HepG2 (cell line): ENCODE measurements at regions not wholly inside any gene's neighbourhood (a gene's known extent, or its start where the extent isn't known, plus 50 kb on each side); places are given as distances from the start of the nearest gene placed in this dataset.

Experiments used
- CBX5 ChIP-seq: sonication (generic); formaldehyde crosslinking; IDR thresholded peaks from 2 replicates; pipeline ENCODE4 v1.4.0; 2020; ENCODE audit warnings: missing genetic modification reagents, borderline replicate concordance
- ETV6 ChIP-seq: sonication (generic); formaldehyde crosslinking; conservative IDR thresholded peaks from 2 replicates; pipeline ENCODE4 v1.4.0; 2020; ENCODE audit warnings: missing genetic modification reagents
- FOXA3 ChIP-seq: IDR thresholded peaks from 2 replicates; pipeline ENCODE4 v1.6.1; 2016; ENCODE audit warnings: missing genetic modification reagents, missing compliant biosample characterization
- FOXK1 ChIP-seq: sonication (generic); formaldehyde crosslinking; IDR thresholded peaks from 2 replicates; pipeline ENCODE4 v1.4.0; 2020; ENCODE audit warnings: low read depth, missing genetic modification reagents, borderline replicate concordance
- PCBP2 ChIP-seq: fragments of 200-400 bp; formaldehyde crosslinking; optimal IDR thresholded peaks from 2 replicates; pipeline ENCODE3; 2018; ENCODE audit warnings: low read length, low read depth; ENCODE audit not compliant: poor library complexity, severe bottlenecking
- PHF5A ChIP-seq: IDR thresholded peaks from one replicate; pipeline ENCODE4 v1.6.1; 2018; ENCODE audit warnings: low read depth, missing genetic modification reagents; ENCODE audit not compliant: unreplicated experiment
- POLR2AphosphoS2 ChIP-seq: IDR thresholded peaks from 2 replicates; pipeline ENCODE4 v1.6.1; 2011; ENCODE audit warnings: low read depth, low read length, improper control_type of control experiment
- POLR2AphosphoS5 ChIP-seq: IDR thresholded peaks from 2 replicates; pipeline ENCODE4 v1.6.1; 2012; ENCODE audit warnings: low read depth, low read length
- RAD51 ChIP-seq: fragments of 450-650 bp; IDR thresholded peaks from 2 replicates; pipeline ENCODE4 v1.6.1; 2016; ENCODE audit warnings: borderline replicate concordance
- RNF2 ChIP-seq: fragments of 450-650 bp; conservative IDR thresholded peaks from 2 replicates; pipeline ENCODE4 v1.6.1; 2016; ENCODE audit warnings: low read depth
- TARDBP ChIP-seq: sonication (generic); formaldehyde crosslinking; IDR thresholded peaks from 2 replicates; pipeline ENCODE4 v1.8.0; 2022; ENCODE audit warnings: mild to moderate bottlenecking, missing genetic modification reagents
- TF ChIP-seq, protein P1 (sequence below): sonication (generic); formaldehyde crosslinking; IDR thresholded peaks from 2 replicates; pipeline ENCODE4 v1.4.0; 2020; ENCODE audit warnings: missing genetic modification reagents
- TF ChIP-seq, protein P2 (sequence below): sonication (generic); formaldehyde crosslinking; IDR thresholded peaks from 2 replicates; pipeline ENCODE4 v1.5.0; 2020; ENCODE audit warnings: mild to moderate bottlenecking, missing genetic modification reagents, moderate library complexity

DNA sequence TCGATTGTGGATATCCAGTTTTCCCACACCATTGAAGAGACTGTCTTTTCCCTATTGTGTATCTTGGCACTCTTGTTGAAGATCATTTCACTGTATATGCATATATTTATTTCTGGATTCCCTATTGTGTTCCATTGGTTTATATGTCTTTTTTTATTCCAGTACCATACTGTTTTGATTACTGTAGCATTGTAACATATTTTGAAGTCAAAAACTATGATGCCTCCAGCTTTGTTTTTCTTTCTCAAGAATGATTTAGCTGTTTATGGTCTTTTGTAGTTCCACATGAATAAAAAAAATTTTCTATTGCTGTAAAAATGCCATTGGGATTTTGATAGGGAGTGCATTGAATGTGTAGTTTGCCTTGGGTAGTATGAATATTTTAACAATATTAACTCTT lies 128.1 kb upstream of the SLC38A2 start:
- TF ChIP-seq, protein P1, sequence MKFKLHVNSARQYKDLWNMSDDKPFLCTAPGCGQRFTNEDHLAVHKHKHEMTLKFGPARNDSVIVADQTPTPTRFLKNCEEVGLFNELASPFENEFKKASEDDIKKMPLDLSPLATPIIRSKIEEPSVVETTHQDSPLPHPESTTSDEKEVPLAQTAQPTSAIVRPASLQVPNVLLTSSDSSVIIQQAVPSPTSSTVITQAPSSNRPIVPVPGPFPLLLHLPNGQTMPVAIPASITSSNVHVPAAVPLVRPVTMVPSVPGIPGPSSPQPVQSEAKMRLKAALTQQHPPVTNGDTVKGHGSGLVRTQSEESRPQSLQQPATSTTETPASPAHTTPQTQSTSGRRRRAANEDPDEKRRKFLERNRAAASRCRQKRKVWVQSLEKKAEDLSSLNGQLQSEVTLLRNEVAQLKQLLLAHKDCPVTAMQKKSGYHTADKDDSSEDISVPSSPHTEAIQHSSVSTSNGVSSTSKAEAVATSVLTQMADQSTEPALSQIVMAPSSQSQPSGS (CRISPR knock-in tag) = no peak
- TF ChIP-seq, protein P2, sequence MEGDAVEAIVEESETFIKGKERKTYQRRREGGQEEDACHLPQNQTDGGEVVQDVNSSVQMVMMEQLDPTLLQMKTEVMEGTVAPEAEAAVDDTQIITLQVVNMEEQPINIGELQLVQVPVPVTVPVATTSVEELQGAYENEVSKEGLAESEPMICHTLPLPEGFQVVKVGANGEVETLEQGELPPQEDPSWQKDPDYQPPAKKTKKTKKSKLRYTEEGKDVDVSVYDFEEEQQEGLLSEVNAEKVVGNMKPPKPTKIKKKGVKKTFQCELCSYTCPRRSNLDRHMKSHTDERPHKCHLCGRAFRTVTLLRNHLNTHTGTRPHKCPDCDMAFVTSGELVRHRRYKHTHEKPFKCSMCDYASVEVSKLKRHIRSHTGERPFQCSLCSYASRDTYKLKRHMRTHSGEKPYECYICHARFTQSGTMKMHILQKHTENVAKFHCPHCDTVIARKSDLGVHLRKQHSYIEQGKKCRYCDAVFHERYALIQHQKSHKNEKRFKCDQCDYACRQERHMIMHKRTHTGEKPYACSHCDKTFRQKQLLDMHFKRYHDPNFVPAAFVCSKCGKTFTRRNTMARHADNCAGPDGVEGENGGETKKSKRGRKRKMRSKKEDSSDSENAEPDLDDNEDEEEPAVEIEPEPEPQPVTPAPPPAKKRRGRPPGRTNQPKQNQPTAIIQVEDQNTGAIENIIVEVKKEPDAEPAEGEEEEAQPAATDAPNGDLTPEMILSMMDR (CRISPR knock-in tag) = no peak
- TF ChIP-seq PHF5A (CRISPR knock-in tag) = no peak
- no peak for TF ChIP-seq RAD51
- TF ChIP-seq TARDBP (CRISPR knock-in tag) = no peak
- no peak for TF ChIP-seq CBX5 (CRISPR knock-in tag)
- TF ChIP-seq POLR2AphosphoS5 = no peak
- TF ChIP-seq PCBP2 = no peak
- TF ChIP-seq POLR2AphosphoS2 = no peak
- TF ChIP-seq FOXA3 (CRISPR knock-in tag) = no peak
- no peak for TF ChIP-seq RNF2
- no peak for TF ChIP-seq FOXK1
- TF ChIP-seq ETV6 (CRISPR knock-in tag) = no peak
